ENCODE measurements at regions not wholly inside any gene's neighbourhood (a gene's known extent, or its start where the extent isn't known, plus 50 kb on each side); places are given as distances from the start of the nearest gene placed in this dataset.

- no peak overlapping the region for H3K4me3 ChIP-seq (ENCODE audit: low read length)
- H3K9me2 ChIP-seq (replicated peaks; ENCODE audit: insufficient read depth, low read length): no peaks in the 10 kb centered on the region
- no peak overlapping the region for H3K27ac ChIP-seq (ENCODE audit: low read length)
- no peaks in the 10 kb centered on the region for H4K20me1 ChIP-seq (ENCODE audit: insufficient read depth, low read length)
- H3K4me1 ChIP-seq (ENCODE audit: low read length): no peaks in the 10 kb centered on the region
- no peaks in the 10 kb centered on the region for H3K79me2 ChIP-seq (ENCODE audit: low read length)
- H3K9me3 ChIP-seq (replicated peaks; ENCODE audit: insufficient read depth, low read length): no peaks in the 10 kb centered on the region
- H3K36me3 ChIP-seq (replicated peaks; ENCODE audit: insufficient read depth, low read length): no peaks in the 10 kb centered on the region
- no peak overlapping the region for H3K4me2 ChIP-seq (ENCODE audit: low read depth, low read length)
- H3K27me3 ChIP-seq (replicated peaks; ENCODE audit: insufficient read depth, low read length): no peaks in the 10 kb centered on the region
- no peak for DNase-seq
- H3K9ac ChIP-seq (ENCODE audit: low read length): no peak overlapping the region
- TF ChIP-seq CTCF (IDR thresholded peaks at IDR 0.05; ENCODE audit: low read length) (no peak), EZH2 (optimal IDR thresholded peaks at IDR 0.05; ENCODE audit: low read depth, low read length) (no peak), EZH2phosphoT487 (IDR thresholded peaks at IDR 0.05; ENCODE audit: low read length) (no peak)
- H2AFZ ChIP-seq (ENCODE audit: low read length): no peak overlapping the region
- no peaks in the 10 kb centered on the region for H3F3A ChIP-seq (ENCODE audit: insufficient read depth, low read length)
Observed at GRCh38 chr13:75929076-75929475, 292.9 kb downstream of the LMO7 start.

- no peak for DNase-seq
- Histone ChIP-seq H4K20me1 (ENCODE audit: insufficient read depth, low read length) (no peaks in the 10 kb centered on the region), H3K27ac (ENCODE audit: low read length) (no peak overlapping the region), H3K79me2 (ENCODE audit: low read length) (no peaks in the 10 kb centered on the region), H3K9me3 (replicated peaks; ENCODE audit: insufficient read depth, low read length) (no peaks in the 10 kb centered on the region), H3K36me3 (replicated peaks; ENCODE audit: insufficient read depth, low read length) (no peaks in the 10 kb centered on the region), H3K4me2 (ENCODE audit: low read depth, low read length) (no peak overlapping the region), H3K4me1 (ENCODE audit: low read length) (no peaks in the 10 kb centered on the region), H3K27me3 (replicated peaks; ENCODE audit: insufficient read depth, low read length) (no peaks in the 10 kb centered on the region), H3K9ac (ENCODE audit: low read length) (no peak overlapping the region), H3F3A (ENCODE audit: insufficient read depth, low read length) (no peaks in the 10 kb centered on the region), H3K4me3 (ENCODE audit: low read length) (no peak overlapping the region), H2AFZ (ENCODE audit: low read length) (no peak overlapping the region), H3K9me2 (replicated peaks; ENCODE audit: insufficient read depth, low read length) (no peaks in the 10 kb centered on the region)
- TF ChIP-seq EZH2phosphoT487 (IDR thresholded peaks at IDR 0.05; ENCODE audit: low read length) (no peak), CTCF (IDR thresholded peaks at IDR 0.05; ENCODE audit: low read length) (no peak), EZH2 (optimal IDR thresholded peaks at IDR 0.05; ENCODE audit: low read depth, low read length) (no peak)
Observed at GRCh38 chr13:75927183-75927669, 291.1 kb downstream of the LMO7 start.

GRCh38 chr13:75920536-75920935, 284.4 kb downstream of the LMO7 start:
- DNase-seq: no peak
- Histone ChIP-seq H3K4me2 (ENCODE audit: low read depth, low read length) (no peak overlapping the region), H3K79me2 (ENCODE audit: low read length) (no peaks in the 10 kb centered on the region), H3K36me3 (replicated peaks; ENCODE audit: insufficient read depth, low read length) (no peaks in the 10 kb centered on the region), H3K27ac (ENCODE audit: low read length) (no peak overlapping the region), H4K20me1 (ENCODE audit: insufficient read depth, low read length) (no peaks in the 10 kb centered on the region), H3K4me3 (ENCODE audit: low read length) (no peak overlapping the region), H3F3A (ENCODE audit: insufficient read depth, low read length) (no peaks in the 10 kb centered on the region), H3K9me2 (replicated peaks; ENCODE audit: insufficient read depth, low read length) (no peaks in the 10 kb centered on the region), H3K4me1 (ENCODE audit: low read length) (no peaks in the 10 kb centered on the region), H3K9me3 (replicated peaks; ENCODE audit: insufficient read depth, low read length) (no peaks in the 10 kb centered on the region), H3K27me3 (replicated peaks; ENCODE audit: insufficient read depth, low read length) (no peaks in the 10 kb centered on the region), H3K9ac (ENCODE audit: low read length) (no peak overlapping the region), H2AFZ (ENCODE audit: low read length) (no peak overlapping the region)
- TF ChIP-seq EZH2phosphoT487 (IDR thresholded peaks at IDR 0.05; ENCODE audit: low read length): no peak
- no peak for TF ChIP-seq EZH2 (optimal IDR thresholded peaks at IDR 0.05; ENCODE audit: low read depth, low read length)
- no peak for TF ChIP-seq CTCF (IDR thresholded peaks at IDR 0.05; ENCODE audit: low read length)

Measured in MM.1S (cell line).